Ishikawa (cell line): ENCODE measurements at regions not wholly inside any gene's neighbourhood (a gene's known extent, or its start where the extent isn't known, plus 50 kb on each side); places are given as distances from the start of the nearest gene placed in this dataset.

Experiments used
- CEBPB ChIP-seq: IDR thresholded peaks from 2 replicates; pipeline ENCODE4 v1.6.1; 2012
- CREB1 ChIP-seq: IDR thresholded peaks from 2 replicates; pipeline ENCODE4 v1.6.1; 2012; ENCODE audit warnings: low read depth
- EGR1 ChIP-seq: IDR thresholded peaks from 2 replicates; pipeline ENCODE4 v1.6.1; 2012
- EP300 ChIP-seq: IDR thresholded peaks from 2 replicates; pipeline ENCODE4 v1.6.1; 2012; ENCODE audit warnings: borderline replicate concordance
- FOXM1 ChIP-seq: IDR thresholded peaks from 2 replicates; pipeline ENCODE4 v1.6.1; 2012; ENCODE audit warnings: low read depth, borderline replicate concordance
- MAX ChIP-seq: IDR thresholded peaks from 2 replicates; pipeline ENCODE4 v1.6.1; 2012
- NFIC ChIP-seq: IDR thresholded peaks from 2 replicates; pipeline ENCODE4 v1.6.1; 2012
- RAD21 ChIP-seq: IDR thresholded peaks from 2 replicates; pipeline ENCODE4 v1.6.1; 2012; ENCODE audit warnings: low read depth
- REST ChIP-seq: IDR thresholded peaks from 2 replicates; pipeline ENCODE4 v1.6.1; 2012; ENCODE audit warnings: low read depth, mild to moderate bottlenecking
- TAF1 ChIP-seq: IDR thresholded peaks from 2 replicates; pipeline ENCODE4 v1.6.1; 2012; ENCODE audit warnings: low read depth, mild to moderate bottlenecking
- TCF12 ChIP-seq: IDR thresholded peaks from 2 replicates; pipeline ENCODE4 v1.6.1; 2012; ENCODE audit warnings: low read depth
- TEAD4 ChIP-seq: IDR thresholded peaks from 2 replicates; pipeline ENCODE4 v1.6.1; 2012
- USF1 ChIP-seq: IDR thresholded peaks from 2 replicates; pipeline ENCODE4 v1.6.1; 2012
- YY1 ChIP-seq: IDR thresholded peaks from 2 replicates; pipeline ENCODE4 v1.6.1; 2012; ENCODE audit warnings: low read depth
- ZBTB7A ChIP-seq: IDR thresholded peaks from 2 replicates; pipeline ENCODE4 v1.6.1; 2012; ENCODE audit warnings: low read depth

- TF ChIP-seq CEBPB, result peak; percentile 80
- no peak for TF ChIP-seq ZBTB7A
- peak; percentile 34; the same call in 1 of the 2 replicates for TF ChIP-seq TCF12
- no peak for TF ChIP-seq RAD21
- peak; percentile 78; the same call in 1 of the 2 replicates for TF ChIP-seq FOXM1
- TF ChIP-seq EP300, result peak; percentile 82; the same call in 1 of the 2 replicates
- no peak for TF ChIP-seq NFIC
- TF ChIP-seq TEAD4, result peak; percentile 72
These were observed 613.9 kb downstream of the IRS1 start for GRCh38 chr2:226185616-226186211.

GRCh38 chr2:226184940-226185615 is 614.5 kb downstream of the IRS1 start:
- TF ChIP-seq EP300 (no peak), RAD21 (no peak), REST (no peak), TCF12 (no peak), EGR1 (no peak), NFIC (no peak), ZBTB7A (no peak), YY1 (no peak), TEAD4 (no peak), USF1 (no peak), CREB1 (no peak), FOXM1 (no peak)

- no peak for TF ChIP-seq MAX
- no peak for TF ChIP-seq EP300
- no peak for TF ChIP-seq USF1
- TF ChIP-seq TCF12, result no peak
- TF ChIP-seq TAF1, result no peak
- no peak for TF ChIP-seq CREB1
- TF ChIP-seq YY1, result no peak
- TF ChIP-seq RAD21, result no peak
- no peak for TF ChIP-seq REST
- TF ChIP-seq EGR1, result no peak
- no peak for TF ChIP-seq TEAD4
- TF ChIP-seq CEBPB, result no peak
- TF ChIP-seq ZBTB7A, result no peak
- no peak for TF ChIP-seq NFIC
These were observed 615.1 kb downstream of the IRS1 start for GRCh38 chr2:226184540-226184939.

GRCh38 chr2:226183550-226183949 is 616.1 kb downstream of the IRS1 start:
- no peak for TF ChIP-seq FOXM1
- TF ChIP-seq TCF12, result no peak
- TF ChIP-seq TAF1, result no peak
- TF ChIP-seq CREB1, result no peak
- TF ChIP-seq CEBPB, result no peak
- TF ChIP-seq REST, result no peak
- no peak for TF ChIP-seq YY1
- no peak for TF ChIP-seq TEAD4
- no peak for TF ChIP-seq ZBTB7A
- no peak for TF ChIP-seq USF1
- TF ChIP-seq MAX, result no peak
- no peak for TF ChIP-seq EGR1
- no peak for TF ChIP-seq RAD21
- no peak for TF ChIP-seq NFIC
- no peak for TF ChIP-seq EP300
